ENCODE measurements at regions not wholly inside any gene's neighbourhood (a gene's known extent, or its start where the extent isn't known, plus 50 kb on each side); places are given as distances from the start of the nearest gene placed in this dataset.

GRCh38 chr7:132730105-132730504, 153.8 kb upstream of the PLXNA4 start:
- no peak for TF ChIP-seq CTCF (conservative IDR thresholded peaks at IDR 0.05)
- TF ChIP-seq ZFX (IDR thresholded peaks at IDR 0.05) = no peak

Measured in C4-2B (cell line).